Endothelial cell of umbilical vein (primary cell): ENCODE measurements at regions not wholly inside any gene's neighbourhood (a gene's known extent, or its start where the extent isn't known, plus 50 kb on each side); places are given as distances from the start of the nearest gene placed in this dataset.

Experiments
- BruUV-seq: library from RNA; stranded (reverse); fragments of 400-500 nt; replicated peaks from 2 replicates; lab custom pipeline; 2021; lab: Mats Ljungman, UMichigan
- CTCF ChIA-PET: fragments of 300-600, 350-600 bp; sonication (Branson Sonifier 250); formaldehyde crosslinking; loops from one replicate; lab custom pipeline; 2021; ENCODE audit warnings: antibody characterized with exemption, inconsistent platforms; lab: Charles Lee
- POLR2A ChIA-PET: fragments of 300-600, 350-600 bp; sonication (Branson Sonifier 250); formaldehyde crosslinking; loops from one replicate; lab custom pipeline; 2021; ENCODE audit warnings: antibody characterized with exemption, inconsistent platforms; lab: Charles Lee
- DNase-seq: peaks from one replicate; pipeline ENCODE4 v3.0.0-alpha.2; 2011; ENCODE audit warnings: low read depth, low spot score
- FAIRE-seq: peaks from 2 replicates; lab custom pipeline; 2011; peaks lifted over from hg19 to GRCh38; lab: Jason Lieb, UNC
- H2AFZ ChIP-seq: 2 replicates; pipeline ENCODE4 v1.6.0; 2012; ENCODE audit warnings: low read depth, low read length, control low read depth, inconsistent platforms
- H3K27ac ChIP-seq: 2 replicates; pipeline ENCODE4 v1.5.1; 2011; ENCODE audit warnings: low read depth, mild to moderate bottlenecking, control low read depth, low read length, moderate library complexity; ENCODE audit not compliant: insufficient read depth
- H3K27me3 ChIP-seq, 2 experiments: 2 replicates each; pipeline versions ENCODE4 v1.6.0 to v1.6.1; 2011; ENCODE audit warnings: low read length in 2 of 2, mixed read lengths in 1 of 2; ENCODE audit not compliant: control insufficient read depth in 2 of 2, insufficient read depth in 2 of 2
- H3K36me3 ChIP-seq, 2 experiments: 2 replicates in 1 of 2; 3 replicates in 1 of 2; pipeline ENCODE4 v1.5.1; 2011; ENCODE audit warnings: low read length in 2 of 2, mild to moderate bottlenecking in 1 of 2, moderate library complexity in 1 of 2; ENCODE audit not compliant: control insufficient read depth in 2 of 2, insufficient read depth in 2 of 2; ENCODE audit errors: extremely low read depth in 1 of 2
- H3K4me1 ChIP-seq: 3 replicates; pipeline ENCODE4 v1.5.1; 2011; ENCODE audit warnings: mild to moderate bottlenecking, low read length; ENCODE audit not compliant: control insufficient read depth, insufficient read depth; ENCODE audit errors: extremely low read depth
- H3K4me2 ChIP-seq: 2 replicates; pipeline ENCODE4 v1.6.1; 2011; ENCODE audit warnings: low read length, control low read depth, mixed read lengths; ENCODE audit not compliant: insufficient read depth
- H3K4me3 ChIP-seq, 3 experiments: fragments of 200-600 bp in 1 of 3; sonication (generic), shearing (Covaris generic) in 1 of 3; replicated peaks in 1 of 3; 2 replicates each; pipeline ENCODE4 v1.5.1; 2011 to 2016; ENCODE audit warnings: control low read depth in 3 of 3, low read length in 3 of 3, mild to moderate bottlenecking in 2 of 3, inconsistent platforms in 1 of 3, low read depth in 1 of 3, moderate library complexity in 1 of 3; ENCODE audit not compliant: insufficient read depth in 1 of 3
- H3K79me2 ChIP-seq: 2 replicates; pipeline ENCODE4 v1.6.0; 2012; ENCODE audit warnings: low read length, inconsistent platforms; ENCODE audit not compliant: control insufficient read depth, insufficient read depth
- H3K9ac ChIP-seq: replicated peaks from 2 replicates; pipeline ENCODE3; 2011; ENCODE audit warnings: low read length, control low read depth; ENCODE audit not compliant: insufficient read depth; ENCODE audit errors: extremely low read depth
- H3K9me1 ChIP-seq: replicated peaks from 3 replicates; pipeline ENCODE4 v1.6.0; 2011; ENCODE audit warnings: mild to moderate bottlenecking, low read length; ENCODE audit not compliant: control insufficient read depth, insufficient read depth; ENCODE audit errors: extremely low read depth
- H3K9me3 ChIP-seq: replicated peaks from 2 replicates; pipeline ENCODE4 v1.5.1; 2012; ENCODE audit warnings: low read length, inconsistent platforms; ENCODE audit not compliant: control insufficient read depth, insufficient read depth
- H4K20me1 ChIP-seq: replicated peaks from 2 replicates; pipeline ENCODE3; 2011; ENCODE audit warnings: mild to moderate bottlenecking, low read length; ENCODE audit not compliant: control insufficient read depth, insufficient read depth; ENCODE audit errors: extremely low read depth
- CTCF ChIP-seq, 2 donors: IDR thresholded peaks; 1 replicate in 1 of 2; 2 replicates in 1 of 2; pipeline ENCODE4 v1.5.1; 2011; ENCODE audit warnings: low read length in 2 of 2, mild to moderate bottlenecking in 2 of 2, moderate library complexity in 2 of 2, control low read depth in 1 of 2, inconsistent platforms in 1 of 2, low read depth in 1 of 2; ENCODE audit not compliant: insufficient read depth in 1 of 2; ENCODE audit errors: extremely low read depth in 1 of 2
- EZH2 ChIP-seq: IDR thresholded peaks from 2 replicates; pipeline ENCODE4 v1.6.1; 2012; ENCODE audit warnings: borderline replicate concordance, low read depth, mild to moderate bottlenecking, moderate library complexity, low read length, inconsistent platforms; ENCODE audit not compliant: severe bottlenecking
- FOS ChIP-seq: IDR thresholded peaks from 2 replicates; pipeline ENCODE4 v1.6.1; 2011; ENCODE audit warnings: mild to moderate bottlenecking, low read length, moderate library complexity, borderline replicate concordance; ENCODE audit not compliant: insufficient read depth
- GATA2 ChIP-seq: IDR thresholded peaks from 2 replicates; pipeline ENCODE4 v1.7.0; 2011; ENCODE audit warnings: low read depth, mild to moderate bottlenecking, moderate library complexity, mixed read lengths, low read length; ENCODE audit not compliant: insufficient read length, insufficient read depth
- JUN ChIP-seq: IDR thresholded peaks from 2 replicates; pipeline ENCODE4 v1.6.1; 2011; ENCODE audit warnings: borderline replicate concordance, low read depth; ENCODE audit not compliant: insufficient read length, insufficient read depth
- MAX ChIP-seq: IDR thresholded peaks from 2 replicates; pipeline ENCODE4 v1.6.1; 2011; ENCODE audit not compliant: insufficient read depth, insufficient read length
- MYC ChIP-seq: IDR thresholded peaks from one replicate; pipeline ENCODE4 v1.6.1; 2011; ENCODE audit warnings: mild to moderate bottlenecking, low read depth, low read length
- POLR2A ChIP-seq: IDR thresholded peaks from 2 replicates; pipeline ENCODE4 v1.6.1; 2012; ENCODE audit warnings: low read depth, mild to moderate bottlenecking, control low read depth, low read length
- POLR2AphosphoS5 ChIP-seq: IDR thresholded peaks from 2 replicates; pipeline ENCODE4 v1.6.1; 2012; ENCODE audit warnings: low read depth, mild to moderate bottlenecking, control low read depth, low read length, moderate library complexity; ENCODE audit not compliant: insufficient read depth
- dilution Hi-C: fragments of 300-500 bp; cut with MboI; formaldehyde crosslinking; loops from one replicate; pipeline ENCODE4 v1.15.0; 2019; ENCODE audit warnings: low sequenced_read_pairs; ENCODE audit not compliant: extremely low pct_ligation_motif_present
- intact Hi-C: fragments of 100-400 bp; cut with micrococcal nuclease; formaldehyde crosslinking; loops from one replicate; pipeline ENCODE4 v1.10.0; 2022

- H3K4me1 ChIP-seq: no peaks in the 10 kb centered on the region
- ChIA-PET POLR2A (no interaction called here), CTCF (no interaction called here)
- H3K79me2 ChIP-seq: no peaks in the 10 kb centered on the region
- H3K4me2 ChIP-seq: no peak overlapping the region
- no peak for FAIRE-seq
- DNase-seq: no peak
- no peaks in the 10 kb centered on the region for H3K36me3 ChIP-seq
- no peaks in the 10 kb centered on the region for H3K9me3 ChIP-seq
- H3K4me3 ChIP-seq: no peak overlapping the region
- intact Hi-C loops: no loop called here
- no peak overlapping the region for H3K9ac ChIP-seq
- H3K9me1 ChIP-seq: no peaks in the 10 kb centered on the region
- no peak overlapping the region for H3K27ac ChIP-seq
- H3K27me3 ChIP-seq: peaks cover 0 to 3% of the 10 kb centered on the region in 2 experiments
- no peaks in the 10 kb centered on the region for H4K20me1 ChIP-seq
- TF ChIP-seq MAX (no peak), POLR2AphosphoS5 (no peak), JUN (no peak), EZH2 (no peak), MYC (no peak), FOS (no peak), GATA2 (no peak), CTCF (IDR thresholded peaks at IDR 0.05; ENCODE audit: extremely low read depth in 1 of 2, insufficient read depth in 1 of 2, low read depth in 1 of 2, low read length in 2 of 2) (no peak), POLR2A (no peak)
- H2AFZ ChIP-seq: no peak overlapping the region
- BruUV-seq: no TSS peak
- dilution Hi-C loops: no loop called here
Measured at GRCh38 chr11:116613206-116613875, 159.4 kb downstream of the BUD13 start.
